Activated B cell treated with CpG ODN at 0.5 μM for 24 hours (primary cell): ENCODE measurements at regions not wholly inside any gene's neighbourhood (a gene's known extent, or its start where the extent isn't known, plus 50 kb on each side); places are given as distances from the start of the nearest gene placed in this dataset.

Source experiments
- ATAC-seq: fragments of 200-7000 bp; cut with Tn5 transposase; one replicate; pipeline ENCODE4 v1.10.0; 2021; ENCODE audit warnings: low read depth, mild to moderate bottlenecking, moderate library complexity
- CTCF ChIA-PET: fragments of 350-600 bp; sonication (Branson Sonifier 250); formaldehyde crosslinking; loops from one replicate; lab custom pipeline; 2021; ENCODE audit warnings: antibody characterized with exemption; lab: Charles Lee
- POLR2A ChIA-PET: fragments of 350-600 bp; sonication (Branson Sonifier 250); formaldehyde crosslinking; loops from one replicate; lab custom pipeline; 2021; ENCODE audit warnings: antibody characterized with exemption; lab: Charles Lee
- DNase-seq: peaks from one replicate; pipeline ENCODE4 v3.0.0; 2022
- H3K27ac Mint-ChIP-seq: one replicate; pipeline ENCODE4 v1.8.0; 2020; ENCODE audit warnings: mixed read lengths
- H3K27me3 Mint-ChIP-seq: one replicate; pipeline ENCODE4 v1.8.0; 2021; ENCODE audit warnings: mixed read lengths
- H3K36me3 Mint-ChIP-seq: one replicate; pipeline ENCODE4 v1.8.0; 2021; ENCODE audit warnings: low read depth, mixed read lengths
- H3K4me1 Mint-ChIP-seq: one replicate; pipeline ENCODE4 v1.8.0; 2021; ENCODE audit warnings: mixed read lengths
- H3K4me3 Mint-ChIP-seq: one replicate; pipeline ENCODE4 v1.8.0; 2020; ENCODE audit warnings: mild to moderate bottlenecking, mixed read lengths
- H3K9me3 Mint-ChIP-seq: one replicate; pipeline ENCODE4 v1.8.0; 2020; ENCODE audit warnings: mixed read lengths
- CTCF ChIP-seq: fragments of 200-600 bp; IDR thresholded peaks from one replicate; pipeline ENCODE4 v1.8.0; 2022; ENCODE audit warnings: antibody characterized with exemption, mild to moderate bottlenecking
- intact Hi-C: fragments of 100-400 bp; cut with micrococcal nuclease; formaldehyde crosslinking; loops from one replicate; pipeline ENCODE4 v1.15.1; 2024

- Mint-ChIP-seq H3K27me3 (peaks cover 46% of the 10 kb centered on the region), H3K4me1 (no peaks in the 10 kb centered on the region), H3K9me3 (peaks cover 4% of the 10 kb centered on the region), H3K36me3 (no peaks in the 10 kb centered on the region), H3K27ac (no peak overlapping the region), H3K4me3 (no peak overlapping the region)
- DNase-seq, result no peak
- ChIA-PET POLR2A (no interaction called here), CTCF (no interaction called here)
- intact Hi-C loops, result no loop called here
- no peak for ATAC-seq
- TF ChIP-seq CTCF, result no peak
Measured at GRCh38 chr14:103273145-103273744, 60.8 kb upstream of the EIF5 start.

- H3K4me1 Mint-ChIP-seq, result no peaks in the 10 kb centered on the region
- TF ChIP-seq CTCF, result no peak
- H3K4me3 Mint-ChIP-seq, result no peak overlapping the region
- intact Hi-C loops, result no loop called here
- H3K9me3 Mint-ChIP-seq, result peaks cover 4% of the 10 kb centered on the region
- ChIA-PET CTCF (no interaction called here), POLR2A (no interaction called here)
- ATAC-seq (no peak), DNase-seq (no peak)
- H3K27ac Mint-ChIP-seq, result no peak overlapping the region
- H3K36me3 Mint-ChIP-seq, result no peaks in the 10 kb centered on the region
- H3K27me3 Mint-ChIP-seq, result peaks cover 45% of the 10 kb centered on the region
Measured at GRCh38 chr14:103273745-103274615, 60.1 kb upstream of the EIF5 start.

- Mint-ChIP-seq H3K27ac (no peak overlapping the region), H3K4me1 (peaks cover 6% of the 10 kb centered on the region), H3K9me3 (peaks cover 4% of the 10 kb centered on the region), H3K36me3 (no peaks in the 10 kb centered on the region), H3K4me3 (no peak overlapping the region), H3K27me3 (peaks cover 43% of the 10 kb centered on the region)
- CTCF ChIA-PET, result no interaction called here
- POLR2A ChIA-PET, result no interaction called here
- intact Hi-C loops, result no loop called here
- ATAC-seq (no peak), DNase-seq (no peak)
- TF ChIP-seq CTCF, result no peak
Measured at GRCh38 chr14:103275000-103275399, 59.0 kb upstream of the EIF5 start.

GRCh38 chr14:103277931-103278330 lies 56.1 kb upstream of the EIF5 start:
- H3K4me3 Mint-ChIP-seq, result no peak overlapping the region
- intact Hi-C loops, result no loop called here
- TF ChIP-seq CTCF, result no peak
- H3K27ac Mint-ChIP-seq, result no peak overlapping the region
- DNase-seq (no peak), ATAC-seq (no peak)
- peaks cover 4% of the 10 kb centered on the region for H3K9me3 Mint-ChIP-seq
- peaks cover 51% of the 10 kb centered on the region for H3K27me3 Mint-ChIP-seq
- peaks cover 11% of the 10 kb centered on the region for H3K4me1 Mint-ChIP-seq
- CTCF ChIA-PET, result no interaction called here
- POLR2A ChIA-PET, result interaction anchor here (0.5 kb wide), 1 partner anchor 19 kb away, joined by 7 read pairs; no protein-coding TSS in a partner anchor
- no peaks in the 10 kb centered on the region for H3K36me3 Mint-ChIP-seq
